ENCODE measurements at regions not wholly inside any gene's neighbourhood (a gene's known extent, or its start where the extent isn't known, plus 50 kb on each side); places are given as distances from the start of the nearest gene placed in this dataset.
"Not testable (repeated sequence)": the region's sequence is repeated elsewhere in the genome, so short reads cannot be mapped to it uniquely, and the experiment has no call there.

DNA sequence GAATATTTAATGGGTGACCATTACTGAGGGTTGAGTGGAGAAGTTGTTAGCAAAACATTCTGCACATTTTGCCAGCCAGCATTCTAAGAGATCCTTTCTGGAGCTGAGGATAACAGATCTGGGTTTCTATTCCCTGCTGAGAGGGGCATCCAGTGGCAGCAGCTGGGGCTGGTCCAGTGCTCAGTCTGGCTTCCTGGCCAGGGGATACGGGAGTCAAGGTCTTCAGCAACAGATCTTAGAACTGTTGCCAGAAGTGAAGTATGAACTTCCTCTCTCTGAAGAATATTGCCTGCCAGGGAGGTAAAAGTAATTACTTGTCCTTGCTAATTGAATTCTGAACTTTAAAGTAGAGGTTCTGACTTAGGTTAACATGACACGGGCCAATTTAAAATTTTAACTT is 568.4 kb downstream of the REEP3 start:
- DNase-seq: no peak

DNA sequence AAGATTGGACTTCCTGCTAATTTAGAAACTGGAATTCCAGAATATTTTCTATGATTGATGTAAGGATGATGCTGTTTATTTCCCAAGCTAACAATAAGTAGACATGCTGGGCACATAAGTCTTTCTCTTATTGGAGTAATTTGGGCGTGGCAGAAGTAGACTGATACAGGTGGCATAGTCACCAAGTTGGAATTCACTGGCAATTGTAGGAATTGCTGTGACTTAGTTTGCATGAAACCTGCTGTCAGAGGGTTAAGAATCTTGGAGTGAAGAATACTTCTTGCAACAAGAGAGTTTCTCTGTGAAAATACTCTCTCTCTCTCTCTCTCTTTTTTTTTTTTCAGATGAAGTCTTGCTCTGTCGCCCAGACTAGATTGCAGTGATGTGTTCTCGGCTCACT is 569.7 kb downstream of the REEP3 start:
- no peak for DNase-seq

DNA sequence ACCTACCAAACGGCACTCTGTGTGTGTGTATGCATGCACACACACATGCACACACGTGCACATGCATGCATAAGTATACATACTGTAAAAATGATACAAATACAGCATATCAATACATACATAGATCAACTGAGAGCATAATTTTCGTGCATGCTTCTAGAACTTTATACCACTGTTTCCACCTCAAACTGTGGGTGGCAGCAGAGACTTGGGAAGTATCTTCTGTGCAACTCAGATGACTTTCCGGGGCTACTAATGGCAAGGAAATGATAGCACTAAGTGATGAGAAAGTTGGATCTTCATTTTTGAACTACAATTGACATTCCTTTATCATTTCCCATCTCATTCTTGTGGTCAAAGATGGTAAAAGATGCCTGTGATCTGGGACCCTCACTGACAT is 570.7 kb downstream of the REEP3 start:
- DNase-seq: no peak

DNA sequence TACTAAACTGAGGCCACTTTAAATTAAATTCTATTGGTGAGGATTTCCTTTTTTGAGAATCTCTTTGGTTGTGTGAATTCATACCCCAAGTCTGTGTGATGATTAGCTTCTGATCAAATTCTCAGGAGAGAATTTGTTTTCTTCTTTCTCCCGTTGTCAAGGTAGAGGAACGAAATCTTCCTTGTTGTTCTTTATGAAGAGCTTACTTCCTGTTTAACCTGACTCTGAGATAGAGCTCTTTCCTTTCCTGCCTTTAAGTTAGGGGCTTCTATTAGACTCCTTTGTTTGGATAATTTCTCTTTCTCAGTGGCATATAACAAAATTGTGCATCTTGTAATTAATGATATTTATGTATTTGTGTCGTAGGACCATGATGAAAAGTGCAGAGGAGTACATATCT is 572.1 kb downstream of the REEP3 start:
- no peak for DNase-seq

DNA sequence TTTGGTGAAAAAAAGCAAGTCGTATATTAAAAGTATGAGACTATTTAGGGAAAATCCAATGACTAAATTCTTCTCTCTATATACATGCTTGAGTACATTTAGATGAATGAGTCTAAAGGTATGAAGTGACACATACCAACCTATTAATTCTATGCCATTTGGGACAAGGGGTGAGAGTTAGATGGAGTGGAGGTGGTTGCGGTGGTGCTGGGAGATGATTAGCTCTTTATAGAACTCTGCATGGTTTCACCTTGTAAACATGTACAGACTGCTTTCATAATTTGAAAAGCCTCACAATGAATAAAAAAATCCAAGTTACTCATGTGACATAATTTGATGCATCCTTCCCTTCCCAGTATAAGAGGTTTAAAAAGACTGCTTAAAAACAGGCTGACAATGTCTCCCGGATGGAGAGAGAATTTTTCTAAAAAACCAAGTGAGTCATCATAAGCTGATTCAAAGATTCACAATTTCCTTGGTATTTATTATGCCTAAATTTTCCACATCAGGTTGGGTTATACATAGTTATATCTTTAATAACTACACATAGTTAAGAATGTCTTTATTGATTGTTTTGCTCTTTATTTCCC is 572.8 kb downstream of the REEP3 start:
- DNase-seq: no peak

DNA sequence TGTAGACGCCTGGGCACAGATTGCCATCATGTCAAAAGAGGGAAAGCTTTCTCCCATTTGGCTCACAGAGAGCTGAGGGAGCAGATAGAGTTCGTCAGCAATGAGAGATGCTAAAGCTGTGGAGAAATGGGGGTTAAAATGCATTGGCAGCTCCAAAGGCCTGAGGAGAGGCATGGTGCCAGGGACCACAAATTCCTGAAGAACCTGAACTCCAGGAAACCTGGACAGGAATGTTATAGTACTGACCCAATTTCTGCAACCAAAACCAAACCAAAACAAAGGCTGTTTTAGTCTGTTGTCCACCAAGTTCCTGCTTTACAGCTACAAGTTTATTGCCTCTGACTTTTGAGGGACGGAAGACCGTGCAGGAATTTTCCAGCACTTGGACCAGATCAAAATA is 575.7 kb downstream of the REEP3 start:
- DNase-seq: no peak

DNA sequence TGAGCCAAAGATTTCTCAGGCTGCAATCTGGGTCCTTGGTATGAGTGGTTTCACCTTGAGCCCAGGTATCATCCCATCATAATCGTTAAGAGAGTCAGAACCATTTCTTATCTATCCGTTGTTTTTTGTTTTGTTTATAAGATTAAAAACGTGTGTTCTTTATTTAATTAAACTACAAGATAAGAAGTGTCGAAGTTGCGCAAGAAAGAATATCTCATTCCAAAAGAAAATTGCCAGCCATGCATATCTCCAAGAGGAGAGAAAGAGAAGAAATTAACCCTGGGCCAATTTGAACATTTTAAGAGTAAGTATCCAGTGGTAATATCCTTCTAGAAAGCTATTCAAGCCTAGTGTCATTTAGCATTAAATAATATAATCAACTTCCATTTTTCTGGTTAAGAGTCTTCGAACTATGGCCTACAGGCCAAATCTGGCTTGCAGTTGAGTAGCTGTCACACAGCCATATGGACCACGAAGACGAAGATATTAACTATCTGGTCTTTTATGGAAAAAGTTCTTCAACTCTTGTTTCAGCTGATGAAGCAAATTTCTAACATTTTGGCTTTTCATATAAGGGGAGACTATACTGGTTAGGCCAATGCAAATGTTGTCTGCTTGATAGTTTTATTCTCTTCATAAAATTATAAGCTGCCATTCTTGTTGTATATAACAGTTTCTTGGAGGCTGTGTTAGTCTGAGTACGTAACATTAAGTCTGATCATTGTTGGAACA is 576.4 kb downstream of the REEP3 start:
- no peak for DNase-seq

DNA sequence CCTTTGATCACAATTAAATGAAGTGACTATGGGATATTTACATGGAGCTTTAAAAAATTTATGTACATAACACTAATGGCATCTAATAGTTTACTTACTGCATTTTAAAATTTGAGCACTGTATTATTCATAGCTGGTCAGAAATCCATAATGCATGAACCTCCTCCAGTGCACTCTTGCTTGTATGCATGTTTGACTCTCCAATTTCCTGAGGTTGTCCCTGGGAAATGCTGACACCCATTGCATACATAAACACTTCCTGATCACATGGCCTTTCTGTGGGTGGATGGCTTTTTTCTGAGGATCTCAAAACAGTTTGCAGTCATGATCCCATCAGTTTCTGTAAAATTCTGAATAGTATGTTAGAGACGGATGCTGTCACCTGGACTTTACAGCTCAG is 577.8 kb downstream of the REEP3 start:
- no peak for DNase-seq

DNA sequence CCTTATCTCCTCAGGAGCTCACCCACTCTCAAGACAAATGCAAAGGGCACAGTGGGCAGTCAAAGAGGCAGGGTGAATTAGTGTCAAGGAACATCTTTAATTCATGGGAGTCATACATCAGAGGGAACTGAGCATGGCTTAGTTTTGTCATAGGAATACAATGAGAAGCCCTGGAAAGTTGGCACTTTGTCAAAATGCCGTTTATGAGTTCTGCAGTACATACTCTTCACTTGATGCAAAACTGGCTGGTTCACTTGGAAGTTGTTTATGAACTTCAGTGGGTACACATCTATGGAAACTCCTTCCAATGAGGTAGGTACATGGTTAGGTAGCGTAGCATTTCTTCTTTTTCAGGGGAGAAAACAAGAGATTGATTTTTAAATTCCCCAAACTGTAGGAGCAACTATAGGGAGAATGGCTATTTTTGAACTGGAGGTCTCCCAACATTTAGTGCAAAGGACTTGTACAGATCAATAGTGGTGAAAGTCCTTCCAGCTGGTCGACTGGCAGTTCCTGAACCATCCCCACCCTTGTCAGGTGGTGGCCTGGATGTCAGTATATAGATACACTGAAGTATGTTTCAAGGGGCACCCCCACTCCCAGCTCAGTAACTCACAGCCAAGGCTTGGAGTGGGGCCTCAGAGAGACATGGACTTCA is 580.5 kb downstream of the REEP3 start:
- DNase-seq: no peak

DNA sequence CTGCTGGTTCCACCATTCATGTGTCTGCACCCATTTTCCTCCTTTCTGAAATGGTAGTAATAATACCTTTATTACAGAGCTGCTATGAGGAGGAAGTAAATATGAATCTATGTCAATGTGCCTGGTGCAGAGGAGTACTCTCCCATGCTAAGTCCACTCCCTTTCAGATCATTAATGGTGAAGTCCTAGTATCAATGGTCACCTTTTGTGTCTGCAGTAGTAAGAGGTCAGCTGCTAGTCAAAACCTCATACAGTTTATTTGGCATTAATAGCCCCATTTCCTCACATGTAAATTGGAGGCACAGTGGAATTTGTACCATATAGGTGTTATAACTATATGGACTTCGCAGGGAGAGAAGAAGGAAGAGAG is 581.0 kb downstream of the REEP3 start:
- no peak for DNase-seq

DNA sequence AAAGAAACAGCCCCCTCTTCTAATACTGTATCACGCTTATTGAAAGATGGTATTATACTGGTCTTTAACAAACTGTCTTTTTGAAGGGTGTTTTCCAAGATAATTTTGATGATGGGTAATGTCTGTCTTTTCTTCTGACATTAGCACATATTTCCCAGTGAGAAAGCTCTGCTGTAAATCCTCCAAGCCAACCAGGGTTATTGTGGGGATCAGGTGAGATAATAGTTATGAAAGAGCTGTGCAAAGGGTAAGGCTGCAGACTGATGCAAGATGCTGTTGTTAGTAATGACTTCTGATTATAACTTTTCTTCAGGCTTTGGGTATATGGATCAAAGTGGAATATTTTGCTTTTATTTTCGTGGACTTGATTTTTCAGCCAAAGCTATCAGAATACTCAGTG is 581.7 kb downstream of the REEP3 start:
- no peak for DNase-seq

DNA sequence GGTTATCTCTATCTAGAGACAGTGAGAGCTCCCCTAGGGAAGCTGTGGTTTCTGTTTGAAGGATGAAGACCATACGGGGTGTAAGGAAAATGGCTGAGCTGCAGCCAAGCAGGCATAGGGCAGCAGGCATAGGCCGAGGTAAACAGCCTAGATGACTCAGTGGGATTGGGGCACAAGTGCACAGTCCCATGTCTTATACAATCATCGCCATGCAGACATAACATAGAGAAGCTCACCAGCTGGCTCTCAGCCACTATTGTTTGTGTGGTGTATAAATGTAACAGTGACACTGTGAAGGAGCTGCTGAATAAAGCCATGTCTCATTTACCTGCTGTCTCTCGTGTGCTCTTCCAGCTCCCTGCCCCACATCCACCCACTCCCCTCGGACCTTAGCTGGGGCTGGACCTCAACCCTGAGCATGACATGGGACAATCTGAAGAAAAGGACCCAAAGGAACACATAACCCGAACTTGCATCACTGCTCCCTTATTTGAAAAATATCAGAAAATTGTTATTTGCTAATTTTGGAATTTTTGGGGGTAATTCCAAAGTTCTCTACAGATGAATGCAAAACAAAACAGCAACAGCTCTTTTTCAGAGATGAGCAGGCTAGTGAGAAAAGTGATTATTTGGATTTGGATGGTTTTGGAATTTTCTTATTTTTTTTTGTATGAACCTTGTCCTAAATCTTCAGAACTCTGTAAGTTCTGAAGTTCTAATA is 582.7 kb downstream of the REEP3 start:
- DNase-seq: no peak

DNA sequence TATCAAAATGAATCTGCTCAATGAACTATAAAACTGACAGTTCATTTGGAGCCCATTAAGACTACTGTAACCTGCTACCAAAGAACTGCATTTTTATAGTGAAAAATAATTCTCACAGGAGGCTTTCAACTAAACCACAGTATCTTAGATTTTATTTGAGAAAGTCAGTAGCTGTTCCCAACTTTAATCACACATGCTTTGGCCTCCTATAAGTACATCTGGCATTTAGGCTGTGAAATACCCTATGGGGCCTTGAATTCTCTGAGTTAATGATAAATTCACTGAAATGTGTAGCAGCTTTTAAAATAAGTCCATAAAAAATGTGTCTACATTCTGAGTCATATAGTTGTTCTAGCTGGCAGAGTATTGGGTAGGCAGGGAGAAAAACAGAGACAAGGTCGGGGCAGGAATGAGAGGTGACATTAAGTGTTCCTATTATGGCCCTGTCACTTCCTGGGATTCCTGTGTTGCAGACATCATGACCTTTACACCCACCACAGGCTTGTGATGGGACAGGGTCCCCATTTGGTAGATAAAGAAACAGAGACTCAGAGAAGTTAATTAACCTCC is 588.8 kb downstream of the REEP3 start:
- no peak for DNase-seq

DNA sequence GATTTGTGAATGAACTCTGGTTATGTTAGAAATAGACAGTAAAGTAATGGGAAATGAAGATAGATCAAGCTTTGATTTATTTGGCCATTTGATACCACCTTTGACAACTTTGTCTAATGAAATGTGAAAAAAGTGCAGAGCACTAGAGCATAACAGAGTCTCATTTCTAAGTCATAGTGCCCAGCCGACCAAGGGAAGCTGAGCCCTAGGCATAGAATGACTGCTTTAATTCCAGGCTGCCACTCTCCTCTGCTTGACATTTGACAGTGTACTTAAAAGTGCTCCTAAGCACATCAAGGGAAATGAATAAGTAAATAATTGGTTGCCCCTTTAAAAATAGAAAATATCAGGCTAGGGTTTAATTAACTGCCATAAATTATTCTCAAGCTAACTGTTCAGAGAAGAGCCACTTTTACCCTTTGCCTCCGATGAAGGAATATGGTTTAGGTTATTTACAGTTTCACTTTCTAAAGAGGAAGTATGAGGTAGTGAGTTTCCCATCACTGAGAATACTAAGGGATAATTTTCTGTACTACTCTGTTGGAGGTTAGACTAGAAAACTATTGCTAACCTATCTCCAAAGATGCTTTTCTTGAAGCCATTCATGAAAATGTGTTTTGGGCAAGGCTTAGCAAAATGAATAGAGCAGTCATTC is 591.6 kb downstream of the REEP3 start:
- DNase-seq: no peak

DNA sequence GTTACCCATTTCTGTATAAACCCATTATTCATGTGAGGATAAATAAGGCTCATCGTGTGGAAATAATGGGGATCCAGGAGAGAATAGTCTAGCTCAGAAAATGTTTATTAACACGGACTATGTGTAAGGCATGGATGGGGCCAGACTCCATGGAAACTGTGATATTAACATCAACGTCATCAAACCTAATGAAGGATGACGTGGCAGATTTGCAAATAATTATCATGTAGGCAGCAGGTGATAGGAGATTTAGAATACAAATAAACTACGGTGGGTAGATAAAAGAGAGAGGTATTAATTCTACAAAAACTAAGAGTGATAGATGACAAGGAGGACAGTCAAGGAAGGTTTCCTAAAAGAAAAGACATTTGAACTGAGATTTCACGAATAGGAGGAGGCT is 592.2 kb downstream of the REEP3 start:
- DNase-seq: no peak

DNA sequence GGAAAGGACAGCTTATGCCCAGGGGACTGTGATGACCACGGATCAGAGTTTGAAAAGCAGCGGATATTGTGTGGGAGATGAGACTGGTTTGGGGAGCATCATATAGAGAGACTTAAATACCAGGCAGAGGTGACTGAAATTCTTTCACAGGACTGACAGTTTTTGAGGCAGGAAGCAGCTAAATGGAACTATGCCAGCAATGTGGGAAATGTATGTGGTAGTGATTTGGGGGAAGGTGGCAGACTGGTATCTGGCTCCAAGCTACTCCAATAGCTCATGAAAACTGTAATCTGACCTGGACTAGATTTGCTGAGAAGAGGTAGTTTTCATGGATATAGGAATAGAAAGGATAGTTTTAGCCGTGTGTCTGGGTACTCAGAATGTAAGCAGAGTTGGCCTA is 592.6 kb downstream of the REEP3 start:
- no peak for DNase-seq

DNA sequence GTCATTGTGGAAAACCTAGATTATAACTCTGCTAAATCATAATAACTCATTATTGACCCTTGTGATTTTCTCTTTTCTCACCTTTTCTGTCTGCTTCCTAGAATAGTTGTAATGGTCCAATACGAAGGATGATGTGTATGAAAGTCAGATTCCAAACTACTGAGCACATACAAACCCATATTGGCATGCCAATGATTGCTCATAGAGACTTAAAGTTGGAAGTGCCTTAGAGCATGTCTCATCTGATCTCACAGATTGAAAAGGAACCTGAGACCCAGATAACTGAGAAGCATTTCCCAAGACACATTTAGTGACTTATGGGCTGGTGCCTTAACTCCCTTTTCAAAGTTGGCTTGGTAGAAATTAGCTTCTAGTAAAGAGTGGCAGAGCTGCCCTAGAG is 594.3 kb downstream of the REEP3 start:
- DNase-seq: no peak

DNA sequence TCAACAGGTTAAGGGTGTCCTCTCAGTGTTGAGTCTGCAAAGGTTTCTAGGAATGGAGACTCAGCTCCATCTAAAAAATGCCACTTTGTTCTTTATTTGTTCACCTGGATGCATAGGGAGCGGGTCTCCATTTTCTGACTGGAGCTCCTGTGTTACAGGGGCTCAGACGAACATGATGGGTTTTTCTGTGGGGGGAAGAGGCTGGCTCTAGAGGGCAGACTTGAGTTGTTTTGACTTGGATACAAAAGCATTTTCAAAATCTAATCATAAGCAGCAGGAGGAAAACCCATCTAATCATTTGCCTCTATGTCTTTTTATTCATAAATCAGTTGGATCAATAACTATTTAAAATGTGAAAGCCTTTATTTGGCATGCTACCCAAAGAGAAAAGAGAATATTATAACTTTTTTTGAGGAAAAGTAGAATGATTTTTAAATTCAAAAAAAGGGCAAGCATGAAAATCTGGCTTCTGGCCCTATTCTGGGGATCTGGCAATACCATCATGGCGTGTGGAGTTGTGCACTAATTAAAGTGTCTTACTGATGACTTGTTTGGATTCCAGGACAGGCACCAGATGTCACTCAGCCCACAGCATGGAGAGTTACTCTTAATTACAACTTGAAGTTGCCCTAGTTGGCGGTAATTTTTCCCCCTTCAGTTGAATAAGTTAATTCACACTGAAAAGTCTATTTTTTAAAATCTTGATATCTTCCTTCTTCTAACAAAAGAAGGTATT is 594.9 kb downstream of the REEP3 start:
- DNase-seq: no peak

DNA sequence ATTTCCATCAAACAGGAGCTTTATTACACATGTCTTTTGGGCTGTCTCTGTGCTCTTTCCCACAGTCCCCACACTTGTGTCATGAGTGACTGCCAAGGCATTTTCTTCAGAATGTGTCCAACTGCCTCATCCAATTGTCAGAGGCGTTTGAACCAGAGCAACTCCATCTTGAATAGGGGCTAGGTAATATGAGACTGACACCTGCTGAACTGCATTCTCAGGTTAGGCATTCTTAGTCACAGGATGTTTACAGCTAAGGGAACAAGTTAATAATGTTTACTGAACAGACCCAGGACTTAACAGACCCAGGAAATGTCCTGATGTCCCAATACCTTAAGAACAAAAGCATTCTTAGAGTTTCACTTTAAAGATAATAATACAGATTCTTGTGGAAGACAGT is 595.5 kb downstream of the REEP3 start:
- no peak for DNase-seq

DNA sequence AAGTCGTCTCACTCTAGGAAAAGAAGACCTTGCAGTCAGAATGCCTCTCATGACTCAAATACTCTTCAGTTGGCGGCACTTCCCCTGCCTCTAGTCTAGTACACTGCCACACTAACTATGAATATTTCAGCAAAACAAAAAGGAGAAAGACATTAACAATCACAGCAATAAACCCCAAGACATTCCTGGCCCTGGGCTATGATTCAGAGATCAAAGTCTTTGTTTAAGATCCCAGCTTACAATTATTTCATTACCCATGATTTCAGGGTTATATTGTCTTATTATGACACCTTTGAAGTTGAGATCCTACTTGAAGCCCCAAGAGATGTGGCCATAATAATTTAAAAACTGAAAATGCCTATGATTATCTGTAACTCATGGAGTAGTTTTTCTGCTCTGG is 597.5 kb downstream of the REEP3 start:
- DNase-seq: no peak

DNA sequence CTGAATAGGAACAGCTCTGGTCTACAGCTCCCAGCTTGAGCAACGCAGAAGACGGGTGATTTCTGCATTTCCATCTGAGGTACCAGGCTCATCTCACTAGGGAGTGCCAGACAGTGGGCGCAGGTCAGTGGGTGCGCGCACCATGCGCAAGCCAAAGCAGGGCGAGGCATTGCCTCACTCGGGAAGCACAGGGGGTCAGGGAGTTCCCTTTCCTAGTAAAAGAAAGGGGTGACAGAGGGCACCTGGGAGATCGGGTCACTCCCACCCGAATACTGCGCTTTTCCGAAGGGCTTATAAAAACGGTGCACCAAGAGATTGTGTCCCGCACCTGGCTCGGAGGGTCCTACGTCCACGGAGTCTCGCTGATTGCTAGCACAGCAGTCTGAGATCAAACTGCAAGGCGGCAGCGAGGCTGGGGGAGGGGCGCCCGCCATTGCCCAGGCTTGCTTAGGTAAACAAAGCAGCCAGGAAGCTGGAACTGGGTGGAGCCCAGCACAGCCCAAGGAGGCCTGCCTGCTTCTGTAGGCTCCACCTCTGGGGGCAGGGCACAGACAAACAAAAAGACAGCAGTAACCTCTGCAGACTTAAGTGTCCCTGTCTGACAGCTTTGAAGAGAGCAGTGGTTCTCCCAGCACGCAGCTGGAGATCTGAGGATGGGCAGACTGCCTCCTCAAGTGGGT is 599.2 kb downstream of the REEP3 start:
- not testable (repeated sequence) for DNase-seq

DNA sequence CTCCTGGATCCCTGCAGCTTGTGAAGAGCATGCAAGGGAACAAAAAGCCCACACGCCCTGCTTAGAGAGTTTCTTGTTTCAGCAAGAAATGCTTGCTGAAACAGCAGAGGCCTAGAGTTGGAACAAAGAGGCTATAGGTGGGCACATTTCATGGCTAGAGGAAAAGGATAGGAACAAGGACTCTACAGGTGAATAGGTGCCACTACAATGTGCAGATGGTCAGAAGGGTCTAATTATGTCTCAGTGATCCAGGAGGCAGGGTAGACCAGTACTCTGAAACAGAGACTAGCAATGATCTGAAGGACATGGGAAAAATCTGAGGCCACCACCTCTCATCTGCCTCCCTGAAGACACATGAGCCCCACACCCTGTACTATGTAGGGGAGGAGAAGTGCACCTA is 609.0 kb downstream of the REEP3 start:
- no peak for DNase-seq

Data from central memory CD4-positive, alpha-beta T cell (primary cell).